ENCODE measurements at regions not wholly inside any gene's neighbourhood (a gene's known extent, or its start where the extent isn't known, plus 50 kb on each side); places are given as distances from the start of the nearest gene placed in this dataset.

DNA sequence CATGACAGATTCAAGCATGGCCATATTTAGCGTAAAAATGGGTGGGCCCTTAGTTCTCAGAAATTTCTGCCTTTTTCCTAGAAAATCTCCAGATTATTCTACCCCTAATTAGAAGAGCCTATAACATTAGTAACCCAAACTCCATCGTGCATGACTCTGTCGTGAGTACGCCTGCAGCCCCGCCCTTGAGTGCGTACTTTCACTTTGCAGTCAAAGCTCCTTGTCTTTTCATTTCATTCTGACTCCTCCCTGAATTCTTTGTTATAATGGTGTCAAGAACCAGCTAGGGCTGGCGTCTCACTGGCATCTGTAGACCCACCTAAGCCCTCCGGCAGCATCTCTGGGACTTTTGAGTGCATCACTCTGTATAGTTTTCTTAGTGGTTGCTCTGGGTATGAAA is 61.7 kb upstream of the NOX3 start:
- TF ChIP-seq, protein P1, sequence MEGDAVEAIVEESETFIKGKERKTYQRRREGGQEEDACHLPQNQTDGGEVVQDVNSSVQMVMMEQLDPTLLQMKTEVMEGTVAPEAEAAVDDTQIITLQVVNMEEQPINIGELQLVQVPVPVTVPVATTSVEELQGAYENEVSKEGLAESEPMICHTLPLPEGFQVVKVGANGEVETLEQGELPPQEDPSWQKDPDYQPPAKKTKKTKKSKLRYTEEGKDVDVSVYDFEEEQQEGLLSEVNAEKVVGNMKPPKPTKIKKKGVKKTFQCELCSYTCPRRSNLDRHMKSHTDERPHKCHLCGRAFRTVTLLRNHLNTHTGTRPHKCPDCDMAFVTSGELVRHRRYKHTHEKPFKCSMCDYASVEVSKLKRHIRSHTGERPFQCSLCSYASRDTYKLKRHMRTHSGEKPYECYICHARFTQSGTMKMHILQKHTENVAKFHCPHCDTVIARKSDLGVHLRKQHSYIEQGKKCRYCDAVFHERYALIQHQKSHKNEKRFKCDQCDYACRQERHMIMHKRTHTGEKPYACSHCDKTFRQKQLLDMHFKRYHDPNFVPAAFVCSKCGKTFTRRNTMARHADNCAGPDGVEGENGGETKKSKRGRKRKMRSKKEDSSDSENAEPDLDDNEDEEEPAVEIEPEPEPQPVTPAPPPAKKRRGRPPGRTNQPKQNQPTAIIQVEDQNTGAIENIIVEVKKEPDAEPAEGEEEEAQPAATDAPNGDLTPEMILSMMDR (IDR thresholded peaks at IDR 0.05; ENCODE audit: low read length), result no peak
- no peak for TF ChIP-seq EZH2 (optimal IDR thresholded peaks at IDR 0.05; ENCODE audit: low read depth, low read length)
